Amniotic epithelial cell (primary cell): ENCODE measurements at regions not wholly inside any gene's neighbourhood (a gene's known extent, or its start where the extent isn't known, plus 50 kb on each side); places are given as distances from the start of the nearest gene placed in this dataset.

Source experiments
- DNase-seq: peaks from one replicate; pipeline ENCODE4 v3.0.0-alpha.2; 2010; ENCODE audit warnings: low read depth

DNA sequence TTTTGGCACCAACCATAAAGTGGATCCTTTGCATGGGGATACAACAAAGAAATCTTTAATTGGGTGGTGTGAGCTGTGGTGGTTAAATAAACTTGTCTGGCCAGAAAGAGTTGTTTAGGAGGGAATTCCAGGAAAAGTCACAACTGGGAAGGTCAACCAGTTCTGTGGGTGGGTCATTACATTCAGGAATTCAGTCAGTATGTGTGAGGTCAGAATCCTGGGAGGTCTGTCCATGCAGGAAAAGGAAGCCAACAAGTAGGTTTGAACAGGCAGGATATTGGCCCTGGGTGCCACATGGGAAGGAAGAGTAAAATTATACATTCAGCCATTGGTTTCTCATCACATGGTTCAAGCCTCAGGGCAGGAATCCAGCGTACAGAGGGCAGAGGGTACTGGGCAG lies 162.3 kb upstream of the ADAMTS5 start:
- no peak for DNase-seq

DNA sequence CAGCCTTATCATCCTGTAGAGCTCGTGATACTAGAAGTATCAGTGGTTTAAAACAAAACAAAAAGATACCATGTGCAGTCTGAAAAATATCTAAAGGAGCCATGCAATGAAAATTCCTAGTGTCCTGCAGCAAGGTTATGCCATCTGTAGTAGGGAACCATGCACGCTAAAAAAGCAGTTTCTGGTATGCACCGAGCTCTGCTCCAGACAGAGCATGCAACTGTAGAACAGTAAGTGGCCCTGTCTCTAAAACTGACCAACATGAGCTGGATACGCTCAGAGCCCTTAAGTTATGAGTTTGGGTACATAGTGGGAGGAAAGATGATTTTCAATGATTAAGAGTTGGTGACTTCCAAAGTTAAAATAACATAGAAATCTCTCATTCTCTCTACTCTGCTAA lies 159.3 kb upstream of the ADAMTS5 start:
- no peak for DNase-seq

DNA sequence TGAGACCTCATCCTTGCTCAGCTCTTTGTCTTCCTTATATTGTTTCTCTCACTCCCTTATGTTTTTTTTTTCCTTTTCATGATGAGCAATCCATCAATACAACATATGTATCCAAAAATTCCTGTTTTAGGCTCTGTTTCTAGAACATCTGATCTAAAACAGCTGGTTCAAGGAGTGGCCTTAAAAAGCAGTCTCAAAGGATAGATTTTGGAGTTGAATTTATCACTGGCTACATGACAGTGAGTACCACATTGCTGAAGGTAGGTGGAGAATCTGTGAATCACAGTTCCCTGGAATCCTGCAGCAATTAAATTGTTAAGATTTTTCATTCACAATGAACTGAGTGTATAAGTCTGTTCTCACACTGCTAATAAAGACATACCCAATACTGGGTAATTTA lies 155.8 kb upstream of the ADAMTS5 start:
- DNase-seq = no peak

DNA sequence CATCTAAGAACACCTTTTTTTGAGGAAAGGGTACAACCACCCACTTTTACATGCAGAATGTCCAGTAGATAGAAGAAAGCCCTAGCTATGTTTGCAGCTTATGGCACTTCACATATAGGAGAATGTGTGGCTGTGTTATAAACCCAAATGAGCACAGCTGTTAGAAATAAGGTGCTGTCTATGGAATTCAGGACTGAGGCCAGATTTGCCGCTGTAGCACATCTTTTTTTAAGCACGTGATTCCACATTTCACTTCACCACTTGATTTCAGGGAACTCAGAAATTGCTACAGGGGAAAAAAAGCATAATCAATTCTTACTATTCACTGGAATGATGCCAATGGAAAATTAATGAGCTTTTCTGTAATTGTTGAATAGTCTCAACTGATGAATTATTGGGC lies 147.2 kb upstream of the ADAMTS5 start:
- no peak for DNase-seq

DNA sequence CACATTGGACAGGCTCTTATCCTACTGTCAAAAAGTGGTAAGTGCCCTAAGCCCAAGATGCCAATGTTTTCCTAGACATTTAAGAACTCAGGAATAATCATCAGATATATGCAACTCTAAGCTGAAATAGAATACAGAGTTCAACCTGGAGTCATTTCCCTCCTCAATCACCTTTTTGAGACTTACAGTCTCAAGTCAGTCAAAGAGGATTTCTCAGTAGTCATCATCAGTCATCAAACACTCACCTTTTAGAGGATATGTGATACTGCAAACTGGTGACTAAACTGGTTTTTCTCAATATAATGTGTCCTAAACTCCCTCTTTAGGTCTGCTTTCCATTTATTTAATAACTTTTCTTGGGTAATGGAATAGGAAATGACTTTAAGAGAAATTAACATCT lies 145.3 kb upstream of the ADAMTS5 start:
- no peak for DNase-seq

DNA sequence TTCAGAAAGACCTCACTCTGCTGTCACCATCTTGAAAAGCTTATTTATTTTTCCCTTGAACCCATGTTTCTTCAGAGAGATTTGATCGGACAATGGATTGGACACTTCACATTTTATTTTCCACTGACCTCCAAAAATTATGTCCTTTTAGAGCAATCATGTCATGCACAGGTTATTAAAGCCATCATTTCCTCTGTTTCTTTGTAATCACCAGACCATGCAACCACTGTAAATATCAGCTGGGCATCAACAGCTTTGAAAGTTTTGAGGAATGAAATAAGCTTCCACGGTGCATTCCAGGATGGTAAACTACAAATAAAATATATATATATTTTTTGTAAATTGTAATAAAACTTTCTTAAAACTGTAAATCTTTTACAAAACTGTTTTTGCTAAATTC lies 144.1 kb upstream of the ADAMTS5 start:
- no peak for DNase-seq

DNA sequence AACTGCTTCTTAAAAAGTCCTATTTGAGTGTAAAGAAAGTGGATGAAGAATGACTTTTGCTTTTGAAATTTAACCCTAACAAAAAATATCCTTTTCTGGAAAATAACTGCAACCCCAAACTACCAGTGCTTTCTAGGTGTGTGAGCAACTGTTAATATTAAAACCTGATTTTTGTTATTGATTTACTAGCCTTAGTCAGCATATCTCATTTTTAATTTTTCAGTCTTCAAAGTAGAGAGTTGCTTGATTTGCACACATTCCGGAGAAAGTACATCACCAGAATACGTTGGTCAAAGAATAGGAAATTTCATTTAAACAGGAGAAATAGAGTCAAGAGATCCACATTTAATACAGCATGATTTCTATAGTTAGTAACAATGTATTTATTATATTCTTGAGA lies 141.8 kb upstream of the ADAMTS5 start:
- no peak for DNase-seq

DNA sequence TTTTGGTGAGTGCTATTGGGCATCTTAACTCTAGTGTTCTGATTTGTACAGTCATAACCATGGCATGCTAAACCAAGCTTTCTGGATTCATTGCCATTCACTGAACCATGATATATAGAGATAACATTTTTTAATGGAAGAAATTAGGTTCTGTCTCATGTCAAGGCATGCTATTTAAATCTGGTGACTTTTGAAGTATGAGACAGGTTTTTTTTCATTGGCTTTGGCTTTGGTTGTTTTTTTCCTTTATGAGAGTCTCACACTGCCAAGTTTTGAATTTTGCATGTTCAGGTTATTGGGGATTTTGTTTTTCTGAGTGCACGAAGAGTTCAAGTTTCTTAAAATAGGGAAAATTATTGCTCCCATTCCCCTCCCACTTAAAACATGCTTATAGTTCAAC lies 141.3 kb upstream of the ADAMTS5 start:
- peak; percentile 58 for DNase-seq

DNA sequence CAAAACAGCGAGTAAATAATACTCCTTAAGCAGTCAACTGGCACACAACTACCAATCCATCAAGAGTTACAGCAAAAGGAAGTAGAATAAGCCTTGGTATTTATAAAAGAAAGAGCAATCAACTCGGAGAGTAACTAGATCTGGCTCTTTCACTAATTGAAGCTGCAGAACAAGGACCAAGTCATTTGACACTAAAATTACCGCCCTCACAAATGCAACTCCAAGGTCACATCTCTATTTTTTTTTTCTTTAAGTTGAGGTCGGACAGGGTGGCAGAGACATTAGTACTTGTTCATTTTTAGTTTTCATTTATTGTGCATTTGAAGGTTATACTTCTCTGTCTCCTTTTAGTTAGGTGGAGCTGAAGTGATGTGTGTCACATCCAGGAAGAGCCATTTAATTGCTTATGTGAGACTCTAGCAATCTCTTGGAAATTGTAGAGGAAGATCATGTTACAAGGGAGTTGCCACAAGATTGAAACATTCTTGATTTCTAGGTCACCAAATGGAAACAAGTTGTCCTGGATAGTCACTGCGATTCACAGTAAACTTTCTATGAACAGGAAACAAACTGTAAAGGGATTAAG lies 138.1 kb upstream of the ADAMTS5 start:
- DNase-seq = peak; percentile 43

DNA sequence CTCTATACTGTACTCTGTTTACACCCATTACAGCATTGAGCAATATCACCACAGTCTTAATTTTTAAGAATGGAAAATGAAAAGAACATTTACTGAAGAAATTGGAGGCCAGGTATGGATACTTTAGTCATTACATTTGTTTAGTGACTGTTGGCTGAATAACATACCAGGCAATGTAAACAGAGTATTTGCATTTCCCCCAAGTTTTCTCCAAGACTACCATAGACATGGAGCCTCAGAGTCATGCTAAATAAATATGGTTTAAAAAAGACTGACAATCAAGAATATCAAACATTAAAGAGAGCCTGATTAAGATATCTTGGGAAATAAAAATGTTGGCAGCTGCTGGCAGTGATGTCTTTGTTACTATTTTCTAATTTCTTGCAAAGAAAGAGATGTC lies 136.9 kb upstream of the ADAMTS5 start:
- no peak for DNase-seq

DNA sequence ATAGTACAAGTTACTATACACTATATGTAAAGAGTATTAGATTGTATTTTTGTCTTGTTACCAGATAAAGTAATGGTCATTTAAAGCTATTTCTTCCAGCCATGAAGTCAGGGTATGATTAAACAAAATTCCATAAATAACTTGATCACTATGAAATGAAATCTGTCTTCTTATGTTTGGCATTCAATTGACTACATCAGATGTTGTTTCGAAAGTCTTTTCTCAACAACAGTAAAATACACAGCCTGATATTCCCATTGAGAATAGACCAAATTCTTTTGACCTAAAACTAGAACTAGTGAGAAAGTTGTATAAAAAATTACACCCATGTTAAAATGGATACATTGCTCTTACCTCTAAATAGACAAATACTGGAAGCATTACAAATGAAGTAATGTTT lies 134.6 kb upstream of the ADAMTS5 start:
- no peak for DNase-seq

DNA sequence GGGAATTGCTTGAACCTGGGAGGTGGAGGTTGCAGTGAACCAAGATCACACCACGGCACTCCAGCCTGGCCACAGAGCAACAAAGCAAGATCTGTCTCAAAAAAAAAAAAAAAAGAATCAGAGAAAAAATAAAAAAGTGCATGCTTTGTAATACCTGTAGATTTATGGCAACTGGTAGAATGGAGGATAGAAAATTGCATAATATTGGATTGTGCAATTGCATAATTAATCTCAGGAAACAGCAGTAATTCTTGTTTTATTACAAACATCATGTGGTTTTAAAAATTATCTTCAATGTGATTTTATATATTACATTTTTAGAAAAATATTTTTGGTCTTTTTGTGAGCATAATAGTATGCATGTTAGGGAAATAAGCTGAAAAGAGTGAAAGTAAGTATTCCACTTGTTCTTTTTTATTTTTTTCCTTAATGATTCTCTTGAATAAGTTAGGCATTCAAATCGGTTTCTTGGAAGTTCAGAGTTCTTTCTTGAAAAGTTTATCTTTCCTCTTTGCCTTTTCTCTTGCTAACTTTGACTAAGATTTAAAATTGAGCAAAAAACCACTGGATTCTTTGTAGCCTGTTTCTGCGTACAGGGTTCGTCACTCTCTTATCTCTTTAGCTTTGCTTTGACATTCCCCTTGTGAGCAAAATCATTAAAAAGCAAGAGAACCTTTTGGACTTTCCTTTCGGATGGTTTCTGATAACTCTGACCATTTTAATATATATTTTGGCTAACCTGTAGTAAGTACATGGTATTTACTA lies 127.5 kb upstream of the ADAMTS5 start:
- peak; percentile 89 for DNase-seq

DNA sequence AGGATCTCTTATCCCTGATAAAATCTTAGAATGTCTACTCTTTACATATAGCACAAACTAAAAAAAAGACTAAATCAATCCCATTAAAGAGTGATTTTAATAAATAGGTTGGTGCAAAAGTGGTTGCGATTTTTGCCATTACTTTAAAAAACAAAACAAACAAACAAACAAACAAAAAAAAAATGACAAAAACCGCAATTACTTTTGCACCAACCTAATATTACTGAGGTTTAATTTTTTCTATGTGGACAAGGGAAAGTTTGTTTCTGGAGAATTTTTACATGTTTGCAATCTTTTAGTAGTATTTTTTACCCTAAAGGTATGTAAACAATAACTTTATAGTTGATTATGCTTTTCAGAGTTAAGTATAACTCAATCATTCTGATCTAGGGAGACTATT lies 119.7 kb upstream of the ADAMTS5 start:
- DNase-seq = no peak

DNA sequence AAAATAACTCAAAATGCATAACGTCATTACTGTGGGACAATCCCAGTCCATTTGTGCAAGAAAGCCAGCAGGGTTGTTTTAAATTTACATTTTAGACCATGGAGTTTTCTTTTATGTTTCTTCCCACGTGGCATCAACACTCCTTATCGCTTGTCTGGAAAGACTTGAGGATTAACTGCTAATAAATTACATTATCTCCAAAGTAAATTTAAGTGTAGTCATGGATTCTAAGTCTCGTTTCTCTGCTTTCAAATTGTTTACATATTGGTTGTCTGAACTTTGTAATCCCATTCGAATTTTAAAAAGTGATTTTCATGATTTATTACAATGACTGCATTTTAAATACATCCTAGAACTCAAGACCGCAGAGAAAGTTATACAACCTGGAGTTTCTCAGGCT lies 119.3 kb upstream of the ADAMTS5 start:
- DNase-seq = peak; percentile 35

DNA sequence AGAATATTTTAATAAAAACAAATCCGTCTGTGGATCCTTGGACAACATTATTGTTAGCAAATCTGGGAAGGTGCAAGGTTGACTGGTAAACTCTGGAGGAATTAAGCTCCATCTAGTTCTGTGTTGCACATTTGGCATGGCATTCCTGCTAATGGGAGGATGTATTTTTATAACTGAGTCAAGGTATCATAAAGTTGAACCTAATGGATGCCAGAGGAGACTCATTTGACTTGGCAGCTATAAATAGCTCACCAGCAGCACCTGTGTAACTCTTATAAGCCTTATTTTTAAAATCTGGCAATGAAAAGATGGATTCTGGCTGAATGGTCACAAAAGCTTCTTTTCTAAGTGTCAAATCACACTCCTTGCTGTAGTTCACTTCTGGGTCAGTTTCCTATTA lies 118.5 kb upstream of the ADAMTS5 start:
- DNase-seq = no peak

DNA sequence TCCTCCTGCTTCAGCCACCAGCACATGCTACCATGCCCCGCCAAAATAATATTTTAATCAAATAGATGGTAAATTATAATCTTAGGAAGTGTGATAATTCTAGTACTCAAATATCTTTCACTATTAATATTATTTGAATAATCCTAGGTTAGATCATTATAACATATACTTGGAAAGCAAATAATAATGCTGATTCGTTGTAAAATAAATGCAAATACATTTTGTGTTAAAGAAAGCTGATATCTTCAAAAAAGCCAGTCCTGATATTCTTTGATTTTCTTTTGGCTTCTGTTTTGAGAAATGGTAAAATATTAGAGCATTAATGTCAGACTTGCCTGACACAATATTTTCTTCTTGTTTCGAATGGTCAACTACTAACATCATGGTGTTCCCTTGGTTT lies 116.3 kb upstream of the ADAMTS5 start:
- no peak for DNase-seq

DNA sequence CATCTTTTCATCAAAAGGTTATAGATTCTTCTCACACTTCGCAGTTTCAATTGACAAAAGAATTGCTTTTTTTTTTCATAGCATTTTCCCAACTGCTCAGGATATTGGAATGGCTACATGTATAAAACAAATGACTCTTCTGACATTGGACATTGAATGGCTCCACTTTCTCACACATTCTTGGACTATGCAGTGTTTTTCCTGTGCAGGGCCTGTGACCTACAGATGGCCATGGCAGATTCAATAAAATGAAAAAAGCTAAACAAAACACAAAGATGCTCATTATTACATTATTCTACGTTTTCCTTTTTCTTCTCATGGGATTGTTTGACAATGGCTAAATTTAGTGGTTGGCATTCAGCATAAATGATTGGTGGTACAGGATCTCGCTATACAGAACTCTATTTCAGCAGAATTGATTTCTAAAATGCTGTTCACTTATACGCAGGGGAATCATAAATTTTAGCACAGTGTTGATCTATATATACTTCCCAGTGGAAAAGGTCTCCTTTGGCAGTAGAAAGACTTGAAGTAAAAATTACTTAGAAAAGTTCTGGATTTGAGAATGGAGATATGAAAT lies 115.6 kb upstream of the ADAMTS5 start:
- no peak for DNase-seq

DNA sequence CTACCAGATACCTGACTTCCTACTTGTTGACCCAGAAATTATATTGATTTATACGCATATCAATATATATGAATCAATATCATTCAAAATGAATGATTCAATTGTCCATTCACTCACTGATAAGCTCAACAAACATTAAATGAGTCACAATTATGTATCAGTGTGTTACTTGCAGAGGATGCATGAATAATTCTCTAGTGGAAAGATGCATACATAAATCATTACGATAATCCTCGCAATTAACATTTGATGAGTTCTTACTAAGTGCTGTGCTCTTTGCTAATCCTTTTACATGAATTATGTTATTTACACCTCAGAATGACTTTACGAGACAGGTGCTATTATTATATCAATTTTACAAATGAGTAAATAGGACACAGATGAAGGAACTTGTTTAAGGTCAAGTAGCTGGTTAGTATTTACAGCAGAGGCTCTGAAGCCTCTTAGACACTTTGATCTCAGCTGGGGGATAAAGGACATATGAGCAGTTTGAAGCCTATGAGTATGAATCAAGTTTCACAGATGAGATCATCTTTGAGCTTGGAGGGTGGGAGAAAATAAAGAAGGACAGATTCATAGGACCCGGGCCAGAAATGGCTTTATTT lies 112.8 kb upstream of the ADAMTS5 start:
- no peak for DNase-seq

DNA sequence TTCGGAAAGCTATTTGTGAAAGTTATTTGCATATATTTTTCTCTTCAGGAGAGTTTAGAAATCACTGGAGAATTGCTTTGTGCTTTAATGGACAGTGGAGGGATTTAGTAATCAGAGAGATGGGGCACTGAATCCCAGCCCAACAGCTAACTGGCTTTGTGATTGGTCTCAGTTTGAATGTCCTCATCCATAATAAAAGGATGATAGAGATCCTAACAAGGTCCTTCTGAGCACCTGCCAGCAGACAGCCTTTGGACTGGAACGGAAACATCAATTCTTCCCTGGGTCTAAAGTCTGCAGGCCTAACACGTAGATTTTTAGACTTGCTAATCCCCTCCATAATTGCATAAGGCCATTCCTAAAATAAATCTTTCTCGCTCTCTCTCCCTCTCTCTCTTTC lies 112.0 kb upstream of the ADAMTS5 start:
- no peak for DNase-seq

DNA sequence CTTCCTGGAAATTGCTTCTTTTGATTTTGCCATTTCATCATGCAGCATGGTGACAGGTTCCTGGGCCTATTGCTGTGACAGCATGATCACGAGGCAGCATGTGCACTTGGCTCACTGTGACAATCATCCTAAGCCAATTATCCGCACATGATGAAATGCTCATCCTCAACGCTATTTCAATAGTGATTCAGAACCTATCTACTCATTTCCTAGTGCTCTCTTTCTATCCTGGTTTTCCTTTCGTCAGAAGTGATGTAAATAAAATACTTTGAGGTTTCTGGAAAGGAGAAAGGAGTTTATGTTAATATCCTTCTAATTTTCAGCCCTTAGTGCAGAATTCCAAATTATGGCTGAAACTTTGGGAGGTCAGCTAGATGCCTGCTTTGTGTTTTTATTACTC lies 110.6 kb upstream of the ADAMTS5 start:
- peak; percentile 52 for DNase-seq

DNA sequence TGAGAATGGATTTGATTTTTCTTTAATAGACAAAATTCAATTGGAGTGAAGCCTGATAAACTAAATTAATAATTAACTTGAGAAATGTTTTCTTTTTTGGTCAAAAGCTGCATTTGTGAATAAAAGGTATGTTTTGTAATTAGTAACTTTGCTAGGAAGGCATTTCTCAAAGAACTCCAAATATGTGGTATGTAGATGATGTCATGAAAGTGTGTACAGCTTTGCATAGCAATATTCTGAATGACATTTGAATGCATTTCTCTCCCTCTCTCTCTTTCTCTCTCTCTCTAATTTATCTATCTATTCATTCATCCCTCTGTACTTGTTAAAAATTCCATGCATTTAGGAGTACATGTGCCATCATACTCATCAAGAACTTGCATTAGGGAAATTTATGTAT lies 109.1 kb upstream of the ADAMTS5 start:
- no peak for DNase-seq

DNA sequence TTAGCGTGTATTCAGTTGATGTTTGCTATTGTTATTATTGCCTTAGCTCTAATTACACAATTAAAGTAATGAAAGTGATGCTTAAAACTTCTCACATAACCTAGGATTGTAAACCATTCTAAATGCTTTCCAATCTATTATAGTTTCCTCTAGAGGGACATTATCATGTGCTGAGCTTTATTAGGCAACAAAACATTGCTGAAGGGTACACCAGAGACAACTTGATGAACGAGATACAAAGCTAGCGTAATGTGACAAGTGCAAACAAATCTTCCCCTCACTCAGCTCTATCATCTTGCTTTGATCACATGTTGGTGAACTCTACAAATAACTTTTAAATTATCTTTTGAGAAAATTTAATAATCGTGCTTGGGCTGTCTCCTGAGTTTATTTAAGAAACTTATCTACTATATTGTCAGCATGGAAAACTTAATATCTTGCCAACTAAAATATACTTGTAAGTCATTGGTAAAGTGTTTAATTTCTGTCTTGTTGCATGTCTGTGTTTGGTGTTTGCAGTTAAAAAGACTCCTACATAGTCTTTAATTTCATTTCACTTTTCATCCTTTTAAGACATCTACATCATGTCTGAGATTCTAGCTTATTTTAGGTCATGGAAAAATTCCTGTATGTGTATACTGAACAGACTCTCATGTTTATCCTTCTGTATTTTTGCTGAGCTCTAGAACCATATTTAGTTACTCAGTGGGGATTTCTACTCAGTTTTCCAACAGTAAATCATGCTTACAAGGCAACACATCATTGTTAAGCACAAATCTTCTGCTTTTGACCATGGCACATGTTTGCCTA lies 104.2 kb upstream of the ADAMTS5 start:
- no peak for DNase-seq

DNA sequence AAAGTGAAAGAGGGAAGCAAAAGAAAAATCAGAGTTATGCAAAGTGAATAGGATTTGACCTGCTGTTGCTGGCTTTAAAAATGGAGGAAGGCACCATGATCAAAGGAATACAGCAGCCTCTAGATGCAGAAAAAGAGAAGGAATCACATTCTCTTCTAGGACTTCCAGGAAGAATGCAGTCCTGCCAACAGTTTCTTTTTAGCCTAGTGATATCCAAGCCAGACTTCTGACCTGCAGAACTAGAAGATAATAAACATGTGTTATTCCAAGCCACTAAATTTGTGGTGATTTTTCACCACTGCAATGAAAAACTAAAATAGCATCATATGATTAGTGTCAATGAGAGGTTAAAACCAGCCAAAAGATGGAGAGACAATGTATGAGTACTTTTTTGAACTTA lies 101.9 kb upstream of the ADAMTS5 start:
- DNase-seq = no peak
